MM.1S (cell line): ENCODE measurements at regions not wholly inside any gene's neighbourhood (a gene's known extent, or its start where the extent isn't known, plus 50 kb on each side); places are given as distances from the start of the nearest gene placed in this dataset.

Experiments
- CTCF ChIP-seq: fragments of 300-600 bp; sonication (generic); IDR thresholded peaks from 2 replicates; pipeline ENCODE4 v1.5.1; 2016; ENCODE audit warnings: antibody characterized with exemption, low read length, mixed read lengths
- EZH2 ChIP-seq: fragments of 300-600 bp; sonication (generic); optimal IDR thresholded peaks from 2 replicates; pipeline ENCODE3; 2017; ENCODE audit warnings: low read depth, mild to moderate bottlenecking, antibody characterized with exemption, low read length, mixed read lengths

DNA sequence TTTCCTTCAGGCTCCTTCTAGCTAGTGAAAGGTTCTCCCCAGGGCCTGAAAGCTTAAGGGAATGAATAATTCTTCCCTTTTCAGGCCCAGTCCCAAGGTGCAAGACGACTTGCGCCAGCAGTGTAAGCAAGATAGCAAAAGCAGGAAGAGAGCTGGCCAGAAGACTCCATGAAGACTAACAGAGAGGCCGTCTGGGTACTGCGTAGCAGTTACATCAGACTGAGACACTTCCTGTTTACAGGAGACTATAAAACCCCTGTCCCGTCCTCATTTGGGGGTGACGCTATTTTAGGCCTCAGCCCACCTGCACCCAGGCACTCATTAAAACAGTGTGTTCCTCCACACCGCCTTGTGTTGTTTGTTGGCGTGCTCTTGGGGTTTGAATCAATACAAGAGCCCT, 90.7 kb upstream of the MOCS2 start:
- no peak for TF ChIP-seq CTCF
- TF ChIP-seq EZH2 = no peak
